ENCODE measurements at regions not wholly inside any gene's neighbourhood (a gene's known extent, or its start where the extent isn't known, plus 50 kb on each side); places are given as distances from the start of the nearest gene placed in this dataset.

- TF ChIP-seq CTCF (conservative IDR thresholded peaks at IDR 0.05; ENCODE audit: low read depth, low read length): no peak
Observed at GRCh38 chr9:129458663-129459546, 162.0 kb downstream of the C9orf50 start (continued).

GRCh38 chr9:129458155-129458661, 162.7 kb downstream of the C9orf50 start:
- peak overlapping the region; percentile 95 for H2AK9ac ChIP-seq (replicated peaks; ENCODE audit: low read depth, low read length, poor library complexity)
- peak overlapping the region; percentile 80 for H2BK20ac ChIP-seq (ENCODE audit: low read depth, low read length)
- in situ Hi-C loops (cut with MboI; ENCODE audit: low sequenced_read_pairs) (no loop called here), intact Hi-C loops (cut with micrococcal nuclease) (no loop called here), dilution Hi-C loops (cut with HindIII; ENCODE audit: low sequenced_read_pairs, unreplicated experiment) (no loop called here)
- no peak overlapping the region for H3K4me3 ChIP-seq (ENCODE audit: insufficient read depth, low read depth, low read length)
- BruUV-seq (replicated peaks): no TSS peak
- H3K4me1 ChIP-seq (ENCODE audit: control insufficient read depth, insufficient read depth, low read length): peaks cover 32% of the 10 kb centered on the region
- H2BK120ac ChIP-seq (ENCODE audit: low read depth, low read length): peak overlapping the region; percentile 90
- DNase-seq (no peak), ATAC-seq (ENCODE audit: low read depth) (no peak)
- peak overlapping the region in 1 of 2 experiments; percentile 51; a peak in 2 of 4 replicates for H4K8ac ChIP-seq (ENCODE audit: low read depth in 2 of 2, low read length in 2 of 2)
- 54% methylated on average over 2 of the region's 14 CpGs; no CpG with 5 or more reads in 1 of the 2 experiments for WGBS, 2 experiments (ENCODE audit: extremely low coverage in 2 of 2, insufficient read length in 1 of 2)
- H3K9ac ChIP-seq (ENCODE audit: low read depth, low read length): no peak overlapping the region
- 0 out of 2 replicates have a peak overlapping the region, but pooled peaks have one; percentile 25 for H3K23ac ChIP-seq (ENCODE audit: low read depth, low read length)
- no peaks in the 10 kb centered on the region for H3K36me3 ChIP-seq (ENCODE audit: control insufficient read depth, insufficient read depth, low read length)
- no peak overlapping the region for H2BK15ac ChIP-seq (ENCODE audit: low read depth, low read length)
- POLR2A ChIA-PET (ENCODE audit: unreplicated experiment): no interaction called here
- H3K18ac ChIP-seq (ENCODE audit: low read depth, low read length): no peak overlapping the region; the same call in 1 of the 2 replicates
- peak overlapping the region; percentile 91 for H2AK5ac ChIP-seq (ENCODE audit: low read depth, low read length)
- H3K14ac ChIP-seq (replicated peaks; ENCODE audit: low read depth, low read length): peak overlapping the region; percentile 82; the same call in 1 of the 2 replicates
- H4K5ac ChIP-seq (ENCODE audit: low read depth, low read length): peak overlapping the region; percentile 28; the same call in 1 of the 2 replicates
- H3K4me2 ChIP-seq (ENCODE audit: low read depth, low read length): no peak overlapping the region
- peak overlapping the region; percentile 81 for H2AFZ ChIP-seq (replicated peaks; ENCODE audit: low read length, poor library complexity)
- H3K27me3 ChIP-seq (ENCODE audit: control insufficient read depth, insufficient read depth, low read length): no peaks in the 10 kb centered on the region
- TF ChIP-seq NFE2L2 (IDR thresholded peaks at IDR 0.05; ENCODE audit: low read depth, low read length): no peak
- no peak for TF ChIP-seq MXI1 (IDR thresholded peaks at IDR 0.05; ENCODE audit: borderline replicate concordance, low read depth, low read length)
- TF ChIP-seq RFX5 (IDR thresholded peaks at IDR 0.05; ENCODE audit: low read depth, low read length): no peak
- no peak for TF ChIP-seq POLR2A (IDR thresholded peaks at IDR 0.05; ENCODE audit: low read depth, low read length)
- TF ChIP-seq USF2 (IDR thresholded peaks at IDR 0.05; ENCODE audit: low read depth, low read length): peak; percentile 32; the same call in 1 of the 2 replicates
- TF ChIP-seq MAZ (IDR thresholded peaks at IDR 0.05; ENCODE audit: borderline replicate concordance, low read depth, low read length): no peak
- no peak for TF ChIP-seq CEBPB (IDR thresholded peaks at IDR 0.05; ENCODE audit: low read depth, low read length)
- TF ChIP-seq MAFK (IDR thresholded peaks at IDR 0.05; ENCODE audit: low read depth, low read length): no peak
- TF ChIP-seq BHLHE40 (IDR thresholded peaks at IDR 0.05; ENCODE audit: low read depth, low read length): no peak
- no peaks in the 10 kb centered on the region for H4K20me1 ChIP-seq (ENCODE audit: insufficient read depth, low read length)
- H3K79me1 ChIP-seq (ENCODE audit: low read depth in 1 of 2, low read length in 2 of 2): peaks cover 3 to 9% of the 10 kb centered on the region in 2 experiments; a peak in 2 of 4 replicates
- 0 out of 2 replicates have a peak, but pooled peaks cover 3% of the 10 kb centered on the region for H3K9me1 ChIP-seq (ENCODE audit: insufficient read depth, low read length)
- no peak overlapping the region for H3K27ac ChIP-seq (ENCODE audit: insufficient read depth, low read length)
- no peaks in the 10 kb centered on the region for H3K9me3 ChIP-seq (ENCODE audit: control insufficient read depth, insufficient read depth, low read length)
- H4K91ac ChIP-seq (ENCODE audit: insufficient read depth, low read depth, low read length): peak overlapping the region; percentile 54
- H2BK5ac ChIP-seq (ENCODE audit: low read depth, low read length, poor library complexity, severe bottlenecking): no peak overlapping the region
- CTCF ChIA-PET: no interaction called here
- H3K4ac ChIP-seq (ENCODE audit: low read depth, low read length): peak overlapping the region; percentile 72
- no peak overlapping the region for H3K56ac ChIP-seq (ENCODE audit: extremely low read depth, insufficient read depth, low read length)
